ENCODE measurements at regions not wholly inside any gene's neighbourhood (a gene's known extent, or its start where the extent isn't known, plus 50 kb on each side); places are given as distances from the start of the nearest gene placed in this dataset.

DNA sequence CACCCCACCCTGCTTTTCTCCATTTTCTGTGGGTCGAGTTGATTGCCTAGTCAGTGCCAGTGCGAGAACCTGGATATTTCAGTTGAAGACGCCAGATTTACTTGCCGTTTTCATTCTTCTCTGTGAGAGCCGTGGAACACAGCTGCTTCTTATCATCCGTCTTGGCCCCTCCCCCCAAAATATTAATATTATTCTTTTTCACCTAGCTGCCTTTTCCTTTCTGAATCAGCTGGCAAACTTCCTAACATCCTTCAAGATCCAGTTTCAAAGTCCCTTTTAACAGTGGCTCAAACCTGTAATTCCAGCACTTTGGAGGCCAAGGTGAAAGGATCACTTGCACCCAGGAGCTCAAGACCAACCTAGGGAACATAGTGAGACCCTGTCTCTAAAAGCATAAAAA lies 117.1 kb upstream of the RASA1 start:
- TF ChIP-seq CTCF (IDR thresholded peaks at IDR 0.05; ENCODE audit: low read depth, low read length), result no peak
- no peak overlapping the region for H3K4me3 ChIP-seq (ENCODE audit: low read depth, low read length)
- no peaks in the 10 kb centered on the region for H3K27me3 ChIP-seq
- H3K9me3 ChIP-seq, result no peaks in the 10 kb centered on the region
- no peaks in the 10 kb centered on the region for H3K4me1 ChIP-seq
- H3K36me3 ChIP-seq, result no peaks in the 10 kb centered on the region
- no peak for DNase-seq

DNA sequence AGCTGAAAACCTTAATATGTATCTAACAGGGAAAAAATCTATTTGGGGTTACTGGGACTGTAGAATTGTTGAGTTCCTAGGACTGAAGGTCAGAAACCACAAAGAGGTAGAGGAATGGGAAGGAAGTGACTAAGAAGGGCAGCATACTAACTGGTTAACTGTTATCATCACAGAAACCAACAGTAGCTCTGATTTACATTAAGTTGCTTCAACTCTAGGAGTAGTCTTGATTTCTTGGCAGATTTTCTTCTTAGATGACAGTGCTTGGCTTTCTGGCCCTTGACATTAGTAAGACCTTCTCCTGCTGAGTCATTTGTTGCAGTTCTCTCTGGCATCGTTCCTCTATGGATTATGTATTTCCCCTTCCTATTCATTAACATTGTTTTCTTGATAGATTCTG lies 116.1 kb upstream of the RASA1 start:
- H3K27me3 ChIP-seq, result no peaks in the 10 kb centered on the region
- DNase-seq, result no peak
- no peaks in the 10 kb centered on the region for H3K4me1 ChIP-seq
- no peaks in the 10 kb centered on the region for H3K9me3 ChIP-seq
- no peak overlapping the region for H3K4me3 ChIP-seq (ENCODE audit: low read depth, low read length)
- no peak for TF ChIP-seq CTCF (IDR thresholded peaks at IDR 0.05; ENCODE audit: low read depth, low read length)
- no peaks in the 10 kb centered on the region for H3K36me3 ChIP-seq

DNA sequence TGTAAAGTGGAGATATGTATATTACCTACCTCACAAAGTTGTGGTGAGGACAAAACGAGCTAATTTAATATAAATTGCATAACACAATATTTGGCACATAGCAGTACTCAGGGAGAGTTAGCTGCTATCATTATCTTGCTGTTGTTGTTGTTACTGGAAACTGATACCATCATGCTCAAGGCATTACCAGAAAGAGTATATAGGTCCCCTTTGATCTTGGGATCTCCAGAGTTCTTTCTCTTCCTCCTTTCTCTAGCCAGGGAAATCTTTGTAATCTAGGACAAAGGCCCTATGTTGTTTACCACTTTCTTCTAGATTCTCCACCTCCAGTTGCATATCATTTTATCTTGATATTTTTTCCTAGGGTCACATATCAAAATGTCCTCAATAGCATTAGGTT lies 114.8 kb upstream of the RASA1 start:
- Histone ChIP-seq H3K9me3 (no peaks in the 10 kb centered on the region), H3K4me1 (no peaks in the 10 kb centered on the region), H3K4me3 (ENCODE audit: low read depth, low read length) (no peak overlapping the region), H3K36me3 (no peaks in the 10 kb centered on the region), H3K27me3 (no peaks in the 10 kb centered on the region)
- TF ChIP-seq CTCF (IDR thresholded peaks at IDR 0.05; ENCODE audit: low read depth, low read length), result no peak
- no peak for DNase-seq

- no peak overlapping the region for H3K4me3 ChIP-seq (ENCODE audit: low read depth, low read length)
- no peaks in the 10 kb centered on the region; the same call in 1 of the 2 replicates for H3K27me3 ChIP-seq
- DNase-seq, result no peak
- H3K9me3 ChIP-seq, result no peaks in the 10 kb centered on the region
- TF ChIP-seq CTCF (IDR thresholded peaks at IDR 0.05; ENCODE audit: low read depth, low read length), result no peak
- no peaks in the 10 kb centered on the region for H3K36me3 ChIP-seq
- no peaks in the 10 kb centered on the region for H3K4me1 ChIP-seq
Measured at GRCh38 chr5:87154191-87154590, 113.5 kb upstream of the RASA1 start.

DNA sequence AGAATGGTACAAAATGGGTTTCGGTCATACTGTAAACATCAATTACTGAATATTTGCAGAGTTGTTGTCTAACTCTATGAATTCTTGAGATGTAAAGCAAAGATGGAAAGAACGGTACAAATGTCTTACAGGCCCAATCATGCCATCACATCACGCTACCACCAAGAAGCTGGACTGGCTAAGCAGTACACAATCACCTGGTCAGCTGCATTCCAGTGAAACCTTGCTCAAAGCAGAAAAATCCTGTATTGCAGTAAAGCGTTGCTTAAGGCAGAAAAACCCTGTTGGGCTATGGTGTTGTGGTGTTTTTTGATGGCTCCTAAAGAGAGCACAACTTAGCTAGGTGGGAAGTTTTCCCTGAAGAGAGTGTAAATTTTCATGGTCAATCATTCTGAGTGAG lies 112.6 kb upstream of the RASA1 start:
- no peaks in the 10 kb centered on the region for H3K4me1 ChIP-seq
- no peaks in the 10 kb centered on the region for H3K36me3 ChIP-seq
- no peak for TF ChIP-seq CTCF (IDR thresholded peaks at IDR 0.05; ENCODE audit: low read depth, low read length)
- H3K4me3 ChIP-seq (ENCODE audit: low read depth, low read length), result no peak overlapping the region
- no peaks in the 10 kb centered on the region; the same call in 1 of the 2 replicates for H3K27me3 ChIP-seq
- no peak for DNase-seq
- H3K9me3 ChIP-seq, result no peaks in the 10 kb centered on the region

DNA sequence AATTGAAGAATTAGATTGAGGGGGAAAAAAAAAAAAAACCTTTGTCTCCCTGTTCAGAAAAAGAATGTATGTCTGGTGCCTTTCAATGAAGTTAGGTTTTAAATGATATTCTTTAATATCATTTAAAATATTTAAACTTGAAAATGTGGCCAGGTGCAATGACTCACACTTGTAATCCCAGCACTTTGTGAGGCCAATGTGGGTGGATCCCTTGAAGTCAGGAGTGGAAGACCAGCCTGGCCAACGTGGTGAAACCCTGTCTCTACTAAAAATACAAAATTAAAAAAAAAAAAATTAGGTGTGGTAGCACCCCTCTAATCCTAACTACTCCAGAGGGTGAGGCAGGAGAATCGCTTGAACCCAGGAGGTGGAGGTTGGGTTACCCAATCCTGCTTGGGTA lies 111.1 kb upstream of the RASA1 start:
- no peaks in the 10 kb centered on the region for H3K36me3 ChIP-seq
- no peak for DNase-seq
- H3K4me1 ChIP-seq, result no peaks in the 10 kb centered on the region
- no peaks in the 10 kb centered on the region for H3K9me3 ChIP-seq
- no peak for TF ChIP-seq CTCF (IDR thresholded peaks at IDR 0.05; ENCODE audit: low read depth, low read length)
- H3K4me3 ChIP-seq (ENCODE audit: low read depth, low read length), result no peak overlapping the region
- H3K27me3 ChIP-seq, result no peaks in the 10 kb centered on the region; the same call in 1 of the 2 replicates
